NCI-H748 (cell line): ENCODE measurements at regions not wholly inside any gene's neighbourhood (a gene's known extent, or its start where the extent isn't known, plus 50 kb on each side); places are given as distances from the start of the nearest gene placed in this dataset.

Source experiments
- DNase-seq: peaks from one replicate; lab custom pipeline; 2025; ENCODE audit not compliant: unreplicated experiment; lab: John Stamatoyannopoulos, UW

GRCh38 chr10:111968647-111969046, 214.9 kb downstream of the GPAM start:
- no peak for DNase-seq

GRCh38 chr10:111970111-111970510, 213.5 kb downstream of the GPAM start:
- no peak for DNase-seq

- DNase-seq, result no peak
Measured at GRCh38 chr10:111972109-111972508, 211.5 kb downstream of the GPAM start.

- DNase-seq, result no peak
Measured at GRCh38 chr10:111973306-111973705, 210.3 kb downstream of the GPAM start.

- no peak for DNase-seq
Measured at GRCh38 chr10:111973826-111974225, 209.7 kb downstream of the GPAM start.

- no peak for DNase-seq
Measured at GRCh38 chr10:111974325-111974724, 209.2 kb downstream of the GPAM start.

- no peak for DNase-seq
Measured at GRCh38 chr10:111976557-111976956, 207.0 kb downstream of the GPAM start.

- DNase-seq, result no peak
Measured at GRCh38 chr10:111984057-111984456, 199.5 kb downstream of the GPAM start.

- DNase-seq, result no peak
Measured at GRCh38 chr10:111986079-111986478, 197.5 kb downstream of the GPAM start.

- no peak for DNase-seq
Measured at GRCh38 chr10:111988646-111989045, 194.9 kb downstream of the GPAM start.

- DNase-seq, result peak; percentile 26
Measured at GRCh38 chr10:111989136-111989911, 194.2 kb downstream of the GPAM start.

GRCh38 chr10:111990734-111991133, 192.8 kb downstream of the GPAM start:
- no peak for DNase-seq

- DNase-seq, result no peak
Measured at GRCh38 chr10:111993321-111993720, 190.2 kb downstream of the GPAM start.

GRCh38 chr10:111993872-111994426, 189.6 kb downstream of the GPAM start:
- DNase-seq, result no peak

- DNase-seq, result no peak
Measured at GRCh38 chr10:111996103-111996502, 187.5 kb downstream of the GPAM start.

- DNase-seq, result no peak
Measured at GRCh38 chr10:111998728-111999127, 184.8 kb downstream of the GPAM start.

- no peak for DNase-seq
Measured at GRCh38 chr10:111999205-111999914, 184.2 kb downstream of the GPAM start.

GRCh38 chr10:111999915-112000302, 183.7 kb downstream of the GPAM start:
- no peak for DNase-seq

GRCh38 chr10:112000466-112000865, 183.1 kb downstream of the GPAM start:
- DNase-seq, result no peak

- no peak for DNase-seq
Measured at GRCh38 chr10:112002206-112002605, 181.4 kb downstream of the GPAM start.

- DNase-seq, result no peak
Measured at GRCh38 chr10:112004075-112004474, 179.5 kb downstream of the GPAM start.

- no peak for DNase-seq
Measured at GRCh38 chr10:112005044-112005443, 178.5 kb downstream of the GPAM start.
